ENCODE measurements at regions not wholly inside any gene's neighbourhood (a gene's known extent, or its start where the extent isn't known, plus 50 kb on each side); places are given as distances from the start of the nearest gene placed in this dataset.
"Not testable (repeated sequence)": the region's sequence is repeated elsewhere in the genome, so short reads cannot be mapped to it uniquely, and the experiment has no call there.

DNA sequence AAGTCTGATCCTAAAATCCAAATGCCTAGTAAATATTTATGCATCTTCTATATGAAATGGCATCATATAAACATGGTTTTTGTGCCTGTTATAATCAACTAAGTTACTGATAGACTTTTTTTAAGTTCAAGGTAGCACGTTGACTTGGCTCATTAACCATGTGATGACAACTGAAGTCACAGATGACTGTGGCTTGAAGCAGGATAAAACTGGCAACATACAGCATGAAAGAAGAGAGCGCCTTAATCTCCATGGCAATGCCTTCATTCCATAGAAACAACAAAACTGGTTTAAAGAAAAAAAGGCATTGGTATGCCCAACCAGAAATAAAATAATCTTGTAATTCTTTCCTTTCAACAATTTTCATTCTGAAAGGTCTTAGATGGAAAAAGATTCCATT lies 188.9 kb upstream of the CDK1 start:
- no peaks in the 10 kb centered on the region for H3K9me3 ChIP-seq (ENCODE audit: control insufficient read depth, low read length)
- WGBS, result 59% methylated on average over 2 of the region's 2 CpGs
- ATAC-seq (no peak), DNase-seq (no peak)
- intact Hi-C loops (cut with DNase I), result no loop called here
- no peaks in the 10 kb centered on the region for H3K4me1 ChIP-seq (ENCODE audit: control insufficient read depth, insufficient read depth, low read length)
- H3K27me3 ChIP-seq (ENCODE audit: control insufficient read depth, insufficient read depth), result no peaks in the 10 kb centered on the region
- H3K27ac ChIP-seq (ENCODE audit: low read length), result no peak overlapping the region
- H3K4me3 ChIP-seq (ENCODE audit: low read length), result no peak overlapping the region

DNA sequence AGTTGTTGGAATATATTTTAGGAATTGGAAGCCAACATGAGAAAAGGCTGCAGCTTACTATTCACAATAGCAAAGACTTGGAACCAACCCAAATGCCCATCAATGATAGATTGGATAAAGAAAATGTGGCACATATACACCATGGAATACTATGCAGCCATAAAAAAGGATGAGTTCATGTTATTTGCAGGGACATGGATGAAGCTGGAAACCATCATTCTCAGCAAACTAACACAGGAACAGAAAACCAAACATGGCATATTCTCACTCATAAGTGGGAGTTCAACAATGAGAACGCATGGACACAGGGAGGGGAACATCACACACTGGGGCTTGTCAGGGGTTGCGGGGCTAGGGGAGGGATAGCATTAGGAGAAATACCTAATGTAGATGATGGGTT lies 192.1 kb upstream of the ANK3 start:
- H3K4me1 ChIP-seq (ENCODE audit: control insufficient read depth, insufficient read depth, low read length); intact Hi-C loops (cut with DNase I); ATAC-seq; DNase-seq; H3K27ac ChIP-seq (ENCODE audit: low read length); H3K4me3 ChIP-seq (ENCODE audit: low read length); H3K27me3 ChIP-seq (ENCODE audit: control insufficient read depth, insufficient read depth); H3K9me3 ChIP-seq (ENCODE audit: control insufficient read depth, low read length): not testable (repeated sequence)
- WGBS, result 97% methylated on average over 2 of the region's 2 CpGs

DNA sequence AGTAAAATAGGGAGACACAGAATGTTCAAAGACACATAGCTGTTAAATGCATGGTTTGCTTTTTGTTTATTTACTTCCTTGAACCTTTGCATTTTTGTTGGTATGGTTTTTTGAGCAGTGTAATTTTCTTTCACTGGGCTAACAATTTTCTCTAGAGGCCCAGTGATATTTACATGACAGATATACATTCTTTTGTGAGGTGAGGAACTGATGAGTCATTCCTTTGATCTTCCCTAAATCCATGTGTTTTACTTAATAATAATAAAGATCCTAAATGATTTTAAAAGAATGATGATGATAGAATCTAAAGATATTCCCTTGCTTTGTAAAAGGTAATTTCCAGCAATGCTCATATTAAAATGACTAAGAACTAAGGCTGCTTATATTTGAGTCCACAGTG lies 188.5 kb upstream of the ANK3 start:
- Histone ChIP-seq H3K27me3 (ENCODE audit: control insufficient read depth, insufficient read depth) (no peaks in the 10 kb centered on the region), H3K27ac (ENCODE audit: low read length) (no peak overlapping the region), H3K4me3 (ENCODE audit: low read length) (no peak overlapping the region), H3K4me1 (ENCODE audit: control insufficient read depth, insufficient read depth, low read length) (no peaks in the 10 kb centered on the region), H3K9me3 (ENCODE audit: control insufficient read depth, low read length) (no peaks in the 10 kb centered on the region)
- ATAC-seq, result no peak
- no peak for DNase-seq
- intact Hi-C loops (cut with DNase I), result no loop called here

DNA sequence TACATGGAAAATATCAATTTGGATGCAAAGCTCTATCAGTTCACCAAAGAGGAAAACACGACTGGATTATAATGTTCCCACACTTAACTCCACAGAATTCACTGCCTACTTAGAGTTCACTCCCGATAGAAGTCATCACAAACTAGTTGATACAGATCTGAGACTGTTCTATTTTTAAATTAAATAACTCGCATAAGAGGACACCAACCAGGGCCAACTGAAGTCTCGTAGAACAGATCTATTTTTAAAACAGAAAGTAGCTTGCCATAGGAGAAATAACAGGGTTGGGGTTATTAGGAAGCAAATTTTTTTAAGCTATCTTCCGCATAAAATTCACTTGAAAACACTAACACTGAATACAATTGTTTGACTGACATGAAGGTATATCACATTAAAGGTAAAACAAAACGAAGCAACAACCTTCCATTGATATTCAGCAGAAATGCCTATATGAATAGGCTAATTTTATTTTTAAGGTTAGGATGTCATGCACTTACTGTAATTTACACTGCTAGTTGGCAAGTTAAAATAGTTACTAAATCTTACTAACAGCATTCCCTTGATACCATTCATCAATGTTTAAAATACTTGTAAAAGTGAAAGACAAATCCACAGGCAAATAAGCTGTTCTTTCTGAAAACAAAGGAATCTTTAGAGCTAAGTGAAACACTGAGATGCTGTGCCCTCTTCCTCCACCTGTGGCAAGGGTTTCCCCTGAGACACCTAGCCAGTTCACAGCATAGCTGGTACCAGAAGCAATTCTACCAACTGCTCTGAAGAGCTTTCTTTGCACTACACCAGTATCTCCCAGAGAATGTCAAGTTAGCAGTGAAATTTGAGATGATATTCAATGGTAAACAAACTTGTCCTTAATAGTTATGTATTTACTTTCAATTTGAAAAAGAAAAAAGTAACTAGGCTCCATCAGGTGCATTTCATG lies 186.7 kb upstream of the ANK3 start:
- Histone ChIP-seq H3K4me3 (ENCODE audit: low read length) (peak overlapping the region; percentile 23), H3K4me1 (ENCODE audit: control insufficient read depth, insufficient read depth, low read length) (no peaks in the 10 kb centered on the region), H3K27me3 (ENCODE audit: control insufficient read depth, insufficient read depth) (no peaks in the 10 kb centered on the region), H3K9me3 (ENCODE audit: control insufficient read depth, low read length) (no peaks in the 10 kb centered on the region), H3K27ac (ENCODE audit: low read length) (peak overlapping the region; percentile 70)
- intact Hi-C loops (cut with DNase I), result no loop called here
- DNase-seq, result no peak
- ATAC-seq, result peak; percentile 56 to 69
- 30% methylated on average over 6 of the region's 6 CpGs for WGBS

DNA sequence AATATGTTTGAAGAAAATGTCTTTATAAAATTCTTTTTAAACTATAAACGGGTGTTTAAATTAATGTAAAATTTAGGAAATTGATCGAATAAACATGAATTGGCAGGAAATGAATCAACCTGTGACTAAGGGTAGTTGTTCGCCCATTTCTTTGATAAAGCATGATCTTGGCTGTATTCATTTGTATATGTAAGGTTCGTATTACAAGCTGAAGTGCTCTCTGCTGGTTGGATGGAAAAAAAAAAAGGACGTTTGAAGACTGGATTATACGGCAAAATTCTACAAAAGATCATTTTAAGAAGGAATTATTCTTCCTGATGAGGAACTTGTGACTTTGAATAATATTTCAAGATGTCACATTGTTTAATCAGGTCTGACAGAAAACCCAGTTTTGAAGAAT lies 185.4 kb upstream of the ANK3 start:
- DNase-seq (no peak), ATAC-seq (no peak)
- 88% methylated on average over 6 of the region's 6 CpGs for WGBS
- Histone ChIP-seq H3K4me3 (ENCODE audit: low read length) (no peak overlapping the region), H3K9me3 (ENCODE audit: control insufficient read depth, low read length) (no peaks in the 10 kb centered on the region), H3K27ac (ENCODE audit: low read length) (no peak overlapping the region), H3K27me3 (ENCODE audit: control insufficient read depth, insufficient read depth) (no peaks in the 10 kb centered on the region), H3K4me1 (ENCODE audit: control insufficient read depth, insufficient read depth, low read length) (no peaks in the 10 kb centered on the region)
- intact Hi-C loops (cut with DNase I), result no loop called here

DNA sequence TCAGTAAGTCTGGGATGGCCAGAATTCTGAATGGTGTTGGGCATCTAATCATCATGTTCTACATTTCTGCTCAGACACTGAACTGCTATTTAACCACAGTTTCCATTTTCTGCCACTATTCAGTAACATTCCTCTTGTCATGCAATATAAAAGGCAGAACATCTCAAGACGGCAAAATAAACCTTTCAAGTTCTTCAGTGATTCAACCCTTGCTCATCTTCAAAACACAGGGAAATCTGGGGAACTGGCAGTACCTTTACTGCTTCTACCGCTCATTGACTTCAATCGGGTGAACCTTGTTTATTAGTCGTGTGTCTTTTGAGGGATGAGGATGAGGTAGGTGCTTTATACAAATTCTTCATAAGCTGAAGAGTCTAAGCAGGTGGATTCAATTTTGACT lies 184.7 kb upstream of the ANK3 start:
- Histone ChIP-seq H3K27me3 (ENCODE audit: control insufficient read depth, insufficient read depth) (no peaks in the 10 kb centered on the region), H3K4me3 (ENCODE audit: low read length) (no peak overlapping the region), H3K9me3 (ENCODE audit: control insufficient read depth, low read length) (no peaks in the 10 kb centered on the region), H3K4me1 (ENCODE audit: control insufficient read depth, insufficient read depth, low read length) (no peaks in the 10 kb centered on the region), H3K27ac (ENCODE audit: low read length) (no peak overlapping the region)
- intact Hi-C loops (cut with DNase I), result no loop called here
- ATAC-seq (no peak), DNase-seq (no peak)
- WGBS, result 95% methylated on average over 4 of the region's 4 CpGs

DNA sequence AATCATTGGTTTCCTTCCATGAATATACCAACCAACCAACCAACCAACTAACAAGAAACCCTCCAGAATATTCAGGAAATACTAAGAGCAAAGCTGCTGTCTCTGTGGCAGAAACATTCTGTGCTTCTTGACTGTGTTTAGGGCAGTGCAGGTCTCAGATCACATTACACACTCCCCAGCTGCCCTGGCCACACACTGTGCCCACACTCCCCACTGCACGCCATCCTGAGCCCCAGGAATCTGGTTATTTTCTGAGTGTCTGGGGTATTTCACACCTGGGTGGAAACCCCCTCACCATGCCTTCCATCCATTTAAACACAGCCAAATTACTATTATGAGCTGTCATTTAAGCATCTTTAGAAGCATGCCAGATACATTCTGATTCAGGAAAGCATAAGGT lies 183.7 kb upstream of the ANK3 start:
- Histone ChIP-seq H3K4me3 (ENCODE audit: low read length) (peak overlapping the region; percentile 70), H3K9me3 (ENCODE audit: control insufficient read depth, low read length) (no peaks in the 10 kb centered on the region), H3K27ac (ENCODE audit: low read length) (no peak overlapping the region), H3K4me1 (ENCODE audit: control insufficient read depth, insufficient read depth, low read length) (peaks cover 1% of the 10 kb centered on the region), H3K27me3 (ENCODE audit: control insufficient read depth, insufficient read depth) (no peaks in the 10 kb centered on the region)
- intact Hi-C loops (cut with DNase I), result no loop called here
- ATAC-seq (peak; percentile 72 to 76), DNase-seq (no peak)
- 70% methylated on average over 1 of the region's 1 CpG for WGBS

DNA sequence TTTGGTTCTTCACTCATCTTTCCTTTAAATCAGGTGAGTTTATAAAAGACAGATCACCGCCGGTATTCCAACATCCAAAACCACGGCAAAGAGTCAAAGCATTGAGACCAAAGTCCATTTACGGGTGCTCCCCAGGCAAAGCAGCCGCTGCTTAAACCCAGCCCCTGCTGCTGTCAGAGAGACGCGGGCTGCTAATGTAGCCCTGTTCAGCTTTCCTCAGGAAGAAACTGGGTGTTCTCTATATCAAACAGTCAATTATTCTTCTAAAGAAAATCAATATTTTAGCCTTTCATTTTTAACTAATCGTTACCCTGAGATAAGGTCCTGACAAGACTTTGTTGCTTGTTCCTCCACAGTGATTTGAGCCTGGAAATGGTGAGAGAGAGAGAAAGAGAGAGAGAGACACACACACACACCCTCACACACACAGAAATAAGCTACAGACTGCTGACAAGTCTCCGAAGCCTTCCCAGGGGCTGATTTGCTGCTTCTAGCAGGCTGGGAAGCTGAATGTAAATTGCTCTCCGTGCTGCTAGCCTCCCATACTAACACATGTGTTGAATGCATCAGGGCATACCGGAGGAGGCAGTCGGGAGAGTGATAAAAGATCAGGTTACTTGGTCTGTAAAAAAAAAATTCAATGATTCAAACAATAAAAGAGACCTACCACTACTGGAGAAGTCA lies 183.0 kb upstream of the ANK3 start:
- Histone ChIP-seq H3K27me3 (ENCODE audit: control insufficient read depth, insufficient read depth) (no peaks in the 10 kb centered on the region), H3K4me3 (ENCODE audit: low read length) (peak overlapping the region; percentile 70), H3K9me3 (ENCODE audit: control insufficient read depth, low read length) (no peaks in the 10 kb centered on the region), H3K27ac (ENCODE audit: low read length) (peak overlapping the region; percentile 34), H3K4me1 (ENCODE audit: control insufficient read depth, insufficient read depth, low read length) (peaks cover 1% of the 10 kb centered on the region)
- intact Hi-C loops (cut with DNase I), result no loop called here
- 2% methylated on average over 12 of the region's 12 CpGs for WGBS
- ATAC-seq (peak; percentile 74 to 83), DNase-seq (peak; percentile 21 to 53 (median 45))

DNA sequence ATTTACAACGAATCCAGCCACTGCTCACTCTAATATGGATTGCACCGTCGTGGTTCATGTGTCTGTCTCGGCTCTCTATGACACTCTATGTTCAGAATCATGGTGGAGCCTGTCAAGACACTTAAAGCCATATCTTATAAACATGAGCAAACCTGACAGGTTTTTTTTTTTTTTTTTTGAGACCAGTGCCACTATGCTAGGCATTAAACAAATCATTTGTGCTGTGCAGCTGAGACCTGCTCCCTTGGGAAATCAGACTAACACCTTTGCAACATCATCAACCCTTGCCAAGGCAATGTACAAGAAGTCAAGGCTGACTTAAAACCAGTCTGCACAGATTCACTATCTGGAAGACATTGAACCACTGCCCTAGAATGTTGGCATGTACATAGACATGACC lies 181.2 kb upstream of the ANK3 start:
- H3K27ac ChIP-seq (ENCODE audit: low read length), result no peak overlapping the region
- H3K4me1 ChIP-seq (ENCODE audit: control insufficient read depth, insufficient read depth, low read length), result peaks cover 1% of the 10 kb centered on the region
- H3K27me3 ChIP-seq (ENCODE audit: control insufficient read depth, insufficient read depth), result no peaks in the 10 kb centered on the region
- peak overlapping the region; percentile 32 for H3K4me3 ChIP-seq (ENCODE audit: low read length)
- 71% methylated on average over 4 of the region's 4 CpGs for WGBS
- DNase-seq (no peak), ATAC-seq (no peak)
- no peaks in the 10 kb centered on the region for H3K9me3 ChIP-seq (ENCODE audit: control insufficient read depth, low read length)
- intact Hi-C loops (cut with DNase I), result no loop called here

DNA sequence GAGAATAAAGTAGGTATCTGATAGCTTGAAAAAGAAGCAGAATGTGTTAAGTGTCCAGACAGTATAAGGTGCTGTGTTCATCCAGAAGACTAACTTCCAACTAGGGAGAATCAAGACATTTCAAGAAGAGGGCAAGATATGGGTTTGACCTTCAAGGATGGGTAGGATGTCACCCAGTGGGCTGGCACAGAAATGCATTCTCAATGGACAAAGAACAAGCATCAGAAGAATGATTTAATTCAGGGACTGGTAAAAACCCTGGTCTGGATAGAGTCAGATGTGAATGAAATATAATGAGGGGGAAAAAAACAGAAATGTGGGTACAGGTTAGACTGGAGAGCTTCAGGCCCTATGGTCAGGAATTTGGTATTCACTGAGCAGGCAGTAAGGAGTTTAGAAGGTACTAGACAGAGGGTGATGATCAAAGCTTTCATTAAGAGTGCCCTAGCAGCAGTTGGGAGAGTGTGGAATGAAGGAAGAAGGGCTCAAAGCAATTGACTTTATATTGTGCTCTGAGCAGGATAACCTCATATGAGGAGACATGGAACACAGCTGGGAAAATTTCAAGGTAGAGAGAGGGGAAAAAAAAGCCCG lies 180.7 kb upstream of the ANK3 start:
- Histone ChIP-seq H3K9me3 (ENCODE audit: control insufficient read depth, low read length) (no peaks in the 10 kb centered on the region), H3K27ac (ENCODE audit: low read length) (no peak overlapping the region), H3K4me1 (ENCODE audit: control insufficient read depth, insufficient read depth, low read length) (peaks cover 1% of the 10 kb centered on the region), H3K27me3 (ENCODE audit: control insufficient read depth, insufficient read depth) (no peaks in the 10 kb centered on the region), H3K4me3 (ENCODE audit: low read length) (no peak overlapping the region)
- intact Hi-C loops (cut with DNase I), result no loop called here
- no peak for DNase-seq
- WGBS, result 73% methylated on average over 1 of the region's 1 CpG
- ATAC-seq, result no peak

DNA sequence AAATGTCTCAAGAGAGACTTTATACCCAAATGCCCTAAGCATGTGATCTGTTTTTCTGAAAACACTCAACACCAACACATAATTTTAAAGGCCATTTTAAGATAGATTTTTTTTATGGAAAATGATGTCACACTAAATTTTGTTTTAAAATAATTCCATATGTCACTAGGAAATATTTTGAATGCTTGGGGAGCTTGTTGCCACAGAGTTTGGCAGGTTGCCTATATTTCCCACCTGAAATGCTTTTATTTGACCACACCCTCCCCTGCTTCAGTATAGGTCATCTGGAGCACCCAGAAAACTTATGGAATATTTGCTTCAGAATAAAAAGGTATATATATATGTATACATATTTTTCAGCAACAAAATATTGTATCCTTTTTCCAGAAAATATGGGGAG lies 180.0 kb upstream of the ANK3 start:
- peaks cover 1% of the 10 kb centered on the region for H3K4me1 ChIP-seq (ENCODE audit: control insufficient read depth, insufficient read depth, low read length)
- intact Hi-C loops (cut with DNase I), result no loop called here
- no peak overlapping the region for H3K27ac ChIP-seq (ENCODE audit: low read length)
- no peaks in the 10 kb centered on the region for H3K27me3 ChIP-seq (ENCODE audit: control insufficient read depth, insufficient read depth)
- no peaks in the 10 kb centered on the region for H3K9me3 ChIP-seq (ENCODE audit: control insufficient read depth, low read length)
- no peak for DNase-seq
- H3K4me3 ChIP-seq (ENCODE audit: low read length), result no peak overlapping the region
- no peak for ATAC-seq
